MCF 10A (cell line): ENCODE measurements at regions not wholly inside any gene's neighbourhood (a gene's known extent, or its start where the extent isn't known, plus 50 kb on each side); places are given as distances from the start of the nearest gene placed in this dataset.

Experiments used
- BruUV-seq: library from RNA; stranded (reverse); fragments of 400-500 nt; replicated peaks from 2 replicates; lab custom pipeline; 2021; lab: Mats Ljungman, UMichigan
- CTCF ChIA-PET: fragments of 300-600 bp; sonication (Branson Sonifier 250); formaldehyde crosslinking; extraction: SDS; loops from one replicate; lab custom pipeline; 2021; ENCODE audit warnings: antibody characterized with exemption, inconsistent platforms; lab: Yijun Ruan, JAX
- POLR2A ChIA-PET: fragments of 300-600, 350-650 bp; sonication (Branson Sonifier 250); formaldehyde crosslinking; extraction: SDS; loops from one replicate; lab custom pipeline; 2020; ENCODE audit warnings: antibody characterized with exemption, inconsistent platforms; lab: Yijun Ruan, JAX
- DNase-seq: peaks from one replicate; pipeline ENCODE4 v3.0.0-alpha.2; 2018; ENCODE audit not compliant: unreplicated experiment
- H3K27ac Mint-ChIP-seq: one replicate; pipeline ENCODE4 v1.8.0; 2022; ENCODE audit warnings: mild to moderate bottlenecking, low read depth, mixed read lengths; ENCODE audit not compliant: unreplicated experiment
- H3K27me3 Mint-ChIP-seq: one replicate; pipeline ENCODE4 v1.8.0; 2022; ENCODE audit warnings: mixed read lengths; ENCODE audit not compliant: insufficient read depth, unreplicated experiment
- H3K36me3 Mint-ChIP-seq: one replicate; pipeline ENCODE4 v1.8.0; 2022; ENCODE audit warnings: mild to moderate bottlenecking, moderate library complexity, mixed read lengths; ENCODE audit not compliant: insufficient read depth, unreplicated experiment
- H3K4me1 Mint-ChIP-seq: one replicate; pipeline ENCODE4 v1.8.0; 2022; ENCODE audit warnings: mixed read lengths; ENCODE audit not compliant: insufficient read depth, unreplicated experiment
- H3K4me3 Mint-ChIP-seq: one replicate; pipeline ENCODE4 v1.8.0; 2022; ENCODE audit warnings: mild to moderate bottlenecking, moderate library complexity, mixed read lengths; ENCODE audit not compliant: unreplicated experiment
- H3K9me3 Mint-ChIP-seq: one replicate; pipeline ENCODE4 v1.8.0; 2022; ENCODE audit warnings: mixed read lengths; ENCODE audit not compliant: unreplicated experiment
- intact Hi-C: fragments of 100-400 bp; cut with micrococcal nuclease; formaldehyde crosslinking; loops from 2 replicates; pipeline ENCODE4 v1.14.1; 2022
- TF ChIP-seq, protein P1 (sequence below): fragments of 200-600 bp; IDR thresholded peaks from one replicate; pipeline ENCODE4 v1.8.0; 2022; ENCODE audit warnings: antibody characterized with exemption, mild to moderate bottlenecking; ENCODE audit not compliant: unreplicated experiment

DNA sequence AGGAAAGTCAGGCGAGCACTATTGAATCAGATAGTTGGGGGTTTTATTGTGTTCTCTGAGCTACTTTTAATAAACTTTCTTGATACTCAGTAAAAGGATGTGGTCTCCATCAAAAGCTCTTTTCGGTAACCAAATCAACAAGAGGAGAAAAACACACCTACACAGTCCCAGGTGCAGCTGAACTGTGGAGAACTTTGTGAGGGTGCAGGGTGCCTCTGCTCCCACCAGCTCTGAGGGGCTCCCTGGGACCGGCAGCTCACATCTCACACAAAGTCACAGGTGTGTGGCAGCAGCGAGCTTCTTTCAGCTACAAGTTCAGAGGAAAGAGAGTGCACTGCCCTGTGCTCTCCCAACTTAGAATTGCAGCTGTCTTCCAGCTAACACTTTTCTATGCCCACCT, 650.4 kb downstream of the RNF144A start:
- no peak overlapping the region for H3K27ac Mint-ChIP-seq
- peaks cover 8% of the 10 kb centered on the region for H3K9me3 Mint-ChIP-seq
- TF ChIP-seq, protein P1, sequence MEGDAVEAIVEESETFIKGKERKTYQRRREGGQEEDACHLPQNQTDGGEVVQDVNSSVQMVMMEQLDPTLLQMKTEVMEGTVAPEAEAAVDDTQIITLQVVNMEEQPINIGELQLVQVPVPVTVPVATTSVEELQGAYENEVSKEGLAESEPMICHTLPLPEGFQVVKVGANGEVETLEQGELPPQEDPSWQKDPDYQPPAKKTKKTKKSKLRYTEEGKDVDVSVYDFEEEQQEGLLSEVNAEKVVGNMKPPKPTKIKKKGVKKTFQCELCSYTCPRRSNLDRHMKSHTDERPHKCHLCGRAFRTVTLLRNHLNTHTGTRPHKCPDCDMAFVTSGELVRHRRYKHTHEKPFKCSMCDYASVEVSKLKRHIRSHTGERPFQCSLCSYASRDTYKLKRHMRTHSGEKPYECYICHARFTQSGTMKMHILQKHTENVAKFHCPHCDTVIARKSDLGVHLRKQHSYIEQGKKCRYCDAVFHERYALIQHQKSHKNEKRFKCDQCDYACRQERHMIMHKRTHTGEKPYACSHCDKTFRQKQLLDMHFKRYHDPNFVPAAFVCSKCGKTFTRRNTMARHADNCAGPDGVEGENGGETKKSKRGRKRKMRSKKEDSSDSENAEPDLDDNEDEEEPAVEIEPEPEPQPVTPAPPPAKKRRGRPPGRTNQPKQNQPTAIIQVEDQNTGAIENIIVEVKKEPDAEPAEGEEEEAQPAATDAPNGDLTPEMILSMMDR: no peak
- H3K4me1 Mint-ChIP-seq: no peaks in the 10 kb centered on the region
- H3K4me3 Mint-ChIP-seq: no peak overlapping the region
- intact Hi-C loops: no loop called here
- POLR2A ChIA-PET: no interaction called here
- no peak for DNase-seq
- no TSS peak for BruUV-seq
- H3K36me3 Mint-ChIP-seq: no peaks in the 10 kb centered on the region
- no peaks in the 10 kb centered on the region for H3K27me3 Mint-ChIP-seq
- CTCF ChIA-PET: no interaction called here

DNA sequence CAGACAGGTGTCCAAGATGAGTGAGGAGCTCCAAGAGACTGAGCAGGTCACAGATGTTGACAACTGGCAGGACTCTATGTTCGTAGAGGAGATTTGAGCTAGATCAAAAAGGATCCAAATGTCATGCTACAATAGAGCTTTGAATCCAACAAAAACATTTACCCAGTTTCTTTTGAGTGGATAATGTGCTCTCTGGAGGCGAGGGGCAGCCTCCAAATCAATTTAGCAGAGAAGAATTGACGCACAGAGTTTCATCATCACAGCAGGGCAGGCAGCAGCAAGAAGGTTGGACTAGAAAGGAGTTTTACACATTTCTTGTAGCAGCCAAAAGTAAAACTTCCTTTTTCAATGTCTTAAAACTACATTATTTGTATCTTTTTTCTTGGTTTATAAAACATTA, 653.0 kb downstream of the RNF144A start:
- ChIA-PET POLR2A (no interaction called here), CTCF (interaction anchor here (0.6 to 0.8 kb wide), 2 partner anchors 9 to 106 kb away, joined by 3 read pairs; no protein-coding TSS in a partner anchor)
- Mint-ChIP-seq H3K4me1 (no peaks in the 10 kb centered on the region), H3K9me3 (peaks cover 8% of the 10 kb centered on the region), H3K27ac (no peak overlapping the region), H3K4me3 (no peak overlapping the region), H3K27me3 (no peaks in the 10 kb centered on the region), H3K36me3 (no peaks in the 10 kb centered on the region)
- no peak for DNase-seq
- intact Hi-C loops: no loop called here
- BruUV-seq: no TSS peak
- TF ChIP-seq, protein P1: no peak

DNA sequence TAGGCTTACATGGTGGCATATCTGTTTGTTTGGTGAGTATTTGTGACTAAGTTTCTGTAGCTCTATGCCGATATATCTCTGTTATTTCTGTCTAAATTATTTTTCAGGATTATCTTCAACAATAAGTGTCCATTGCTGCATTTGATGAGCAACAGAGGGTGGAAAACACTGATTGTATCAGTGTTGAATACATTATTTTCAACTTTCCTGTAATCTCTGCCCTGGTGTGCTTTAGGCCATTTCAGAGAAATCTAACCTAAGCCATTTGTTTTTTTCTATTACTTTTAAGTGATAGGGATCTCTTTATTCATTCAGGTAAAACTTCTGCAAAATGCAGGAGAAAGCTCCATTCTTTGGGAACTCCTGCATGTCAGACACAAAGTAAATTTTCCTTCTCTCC, 654.5 kb downstream of the RNF144A start:
- no peaks in the 10 kb centered on the region for H3K4me1 Mint-ChIP-seq
- DNase-seq: no peak
- no peak overlapping the region for H3K4me3 Mint-ChIP-seq
- H3K9me3 Mint-ChIP-seq: no peaks in the 10 kb centered on the region
- BruUV-seq: no TSS peak
- no peak overlapping the region for H3K27ac Mint-ChIP-seq
- POLR2A ChIA-PET: no interaction called here
- CTCF ChIA-PET: no interaction called here
- TF ChIP-seq, protein P1: no peak
- intact Hi-C loops: no loop called here
- H3K27me3 Mint-ChIP-seq: no peaks in the 10 kb centered on the region
- H3K36me3 Mint-ChIP-seq: no peaks in the 10 kb centered on the region

DNA sequence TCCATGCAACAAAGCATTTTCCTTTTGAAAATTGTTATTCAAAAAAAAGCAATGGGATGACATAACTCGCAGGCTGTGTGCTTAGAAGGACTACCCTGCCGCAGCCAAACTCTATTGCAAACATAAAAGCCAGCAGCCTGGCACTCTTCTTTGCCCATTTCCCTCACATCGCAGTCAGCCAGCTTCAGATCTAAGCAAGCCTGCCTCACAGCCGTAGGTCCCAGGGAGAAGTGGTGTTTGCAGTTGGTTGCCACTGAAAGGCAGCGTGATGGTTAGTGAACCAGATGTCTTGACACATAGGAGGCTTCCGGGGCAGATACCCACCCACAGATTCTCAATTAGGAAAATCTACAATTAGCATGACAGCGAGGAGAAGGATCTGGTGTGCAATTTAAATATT, 655.2 kb downstream of the RNF144A start:
- Mint-ChIP-seq H3K4me1 (no peaks in the 10 kb centered on the region), H3K27ac (no peak overlapping the region), H3K36me3 (no peaks in the 10 kb centered on the region), H3K9me3 (peaks cover 4% of the 10 kb centered on the region), H3K4me3 (no peak overlapping the region), H3K27me3 (no peaks in the 10 kb centered on the region)
- POLR2A ChIA-PET: no interaction called here
- TF ChIP-seq, protein P1: no peak
- intact Hi-C loops: no loop called here
- CTCF ChIA-PET: interaction anchor here (0.6 kb wide), 1 partner anchor 634 kb away, joined by 3 read pairs; no protein-coding TSS in a partner anchor
- BruUV-seq: no TSS peak
- DNase-seq: no peak
